Activated B cell treated with CpG ODN at 0.5 μM for 24 hours (primary cell): ENCODE measurements at regions not wholly inside any gene's neighbourhood (a gene's known extent, or its start where the extent isn't known, plus 50 kb on each side); places are given as distances from the start of the nearest gene placed in this dataset.

Experiments used
- ATAC-seq: fragments of 200-7000 bp; cut with Tn5 transposase; one replicate; pipeline ENCODE4 v1.10.0; 2021; ENCODE audit warnings: low read depth, mild to moderate bottlenecking, moderate library complexity
- CTCF ChIA-PET: fragments of 350-600 bp; sonication (Branson Sonifier 250); formaldehyde crosslinking; loops from one replicate; lab custom pipeline; 2021; ENCODE audit warnings: antibody characterized with exemption; lab: Charles Lee
- POLR2A ChIA-PET: fragments of 350-600 bp; sonication (Branson Sonifier 250); formaldehyde crosslinking; loops from one replicate; lab custom pipeline; 2021; ENCODE audit warnings: antibody characterized with exemption; lab: Charles Lee
- DNase-seq: peaks from one replicate; pipeline ENCODE4 v3.0.0; 2022
- H3K27ac Mint-ChIP-seq: one replicate; pipeline ENCODE4 v1.8.0; 2020; ENCODE audit warnings: mixed read lengths
- H3K27me3 Mint-ChIP-seq: one replicate; pipeline ENCODE4 v1.8.0; 2021; ENCODE audit warnings: mixed read lengths
- H3K36me3 Mint-ChIP-seq: one replicate; pipeline ENCODE4 v1.8.0; 2021; ENCODE audit warnings: low read depth, mixed read lengths
- H3K4me1 Mint-ChIP-seq: one replicate; pipeline ENCODE4 v1.8.0; 2021; ENCODE audit warnings: mixed read lengths
- H3K4me3 Mint-ChIP-seq: one replicate; pipeline ENCODE4 v1.8.0; 2020; ENCODE audit warnings: mild to moderate bottlenecking, mixed read lengths
- H3K9me3 Mint-ChIP-seq: one replicate; pipeline ENCODE4 v1.8.0; 2020; ENCODE audit warnings: mixed read lengths
- CTCF ChIP-seq: fragments of 200-600 bp; IDR thresholded peaks from one replicate; pipeline ENCODE4 v1.8.0; 2022; ENCODE audit warnings: antibody characterized with exemption, mild to moderate bottlenecking
- intact Hi-C: fragments of 100-400 bp; cut with micrococcal nuclease; formaldehyde crosslinking; loops from one replicate; pipeline ENCODE4 v1.15.1; 2024

- H3K27ac Mint-ChIP-seq, result no peak overlapping the region
- ChIA-PET CTCF (no interaction called here), POLR2A (no interaction called here)
- ATAC-seq, result no peak
- DNase-seq, result no peak
- no peaks in the 10 kb centered on the region for H3K27me3 Mint-ChIP-seq
- intact Hi-C loops, result no loop called here
- no peaks in the 10 kb centered on the region for H3K36me3 Mint-ChIP-seq
- H3K4me1 Mint-ChIP-seq, result no peaks in the 10 kb centered on the region
- TF ChIP-seq CTCF, result no peak
- peaks cover 3% of the 10 kb centered on the region for H3K9me3 Mint-ChIP-seq
- no peak overlapping the region for H3K4me3 Mint-ChIP-seq
These were observed 682.5 kb downstream of the NR2F2 start for GRCh38 chr15:97012986-97013385.

- H3K9me3 Mint-ChIP-seq, result peaks cover 3% of the 10 kb centered on the region
- TF ChIP-seq CTCF, result no peak
- no peak for ATAC-seq
- ChIA-PET POLR2A (no interaction called here), CTCF (no interaction called here)
- no peaks in the 10 kb centered on the region for H3K36me3 Mint-ChIP-seq
- no peak overlapping the region for H3K27ac Mint-ChIP-seq
- no peaks in the 10 kb centered on the region for H3K27me3 Mint-ChIP-seq
- intact Hi-C loops, result no loop called here
- H3K4me1 Mint-ChIP-seq, result no peaks in the 10 kb centered on the region
- no peak overlapping the region for H3K4me3 Mint-ChIP-seq
- no peak for DNase-seq
These were observed 683.0 kb downstream of the NR2F2 start for GRCh38 chr15:97013491-97013890.

GRCh38 chr15:97014001-97014400, 683.5 kb downstream of the NR2F2 start:
- no peak for DNase-seq
- Mint-ChIP-seq H3K27me3 (no peaks in the 10 kb centered on the region), H3K27ac (no peak overlapping the region), H3K36me3 (no peaks in the 10 kb centered on the region), H3K9me3 (peaks cover 3% of the 10 kb centered on the region), H3K4me1 (no peaks in the 10 kb centered on the region), H3K4me3 (no peak overlapping the region)
- ChIA-PET CTCF (no interaction called here), POLR2A (no interaction called here)
- ATAC-seq, result no peak
- TF ChIP-seq CTCF, result no peak
- intact Hi-C loops, result no loop called here

GRCh38 chr15:97023488-97023844, 693.0 kb downstream of the NR2F2 start:
- Mint-ChIP-seq H3K4me1 (no peaks in the 10 kb centered on the region), H3K27me3 (no peaks in the 10 kb centered on the region), H3K36me3 (no peaks in the 10 kb centered on the region), H3K4me3 (no peak overlapping the region), H3K27ac (no peak overlapping the region), H3K9me3 (peaks cover 7% of the 10 kb centered on the region)
- intact Hi-C loops, result no loop called here
- ChIA-PET POLR2A (no interaction called here), CTCF (no interaction called here)
- ATAC-seq (no peak), DNase-seq (no peak)
- TF ChIP-seq CTCF, result no peak

- Mint-ChIP-seq H3K36me3 (no peaks in the 10 kb centered on the region), H3K4me3 (no peak overlapping the region), H3K4me1 (no peaks in the 10 kb centered on the region), H3K27me3 (no peaks in the 10 kb centered on the region), H3K9me3 (peaks cover 14% of the 10 kb centered on the region), H3K27ac (no peak overlapping the region)
- no peak for TF ChIP-seq CTCF
- ChIA-PET CTCF (no interaction called here), POLR2A (no interaction called here)
- intact Hi-C loops, result no loop called here
- ATAC-seq (no peak), DNase-seq (no peak)
These were observed 696.3 kb downstream of the NR2F2 start for GRCh38 chr15:97026781-97027180.
